ENCODE measurements at regions not wholly inside any gene's neighbourhood (a gene's known extent, or its start where the extent isn't known, plus 50 kb on each side); places are given as distances from the start of the nearest gene placed in this dataset.

DNA sequence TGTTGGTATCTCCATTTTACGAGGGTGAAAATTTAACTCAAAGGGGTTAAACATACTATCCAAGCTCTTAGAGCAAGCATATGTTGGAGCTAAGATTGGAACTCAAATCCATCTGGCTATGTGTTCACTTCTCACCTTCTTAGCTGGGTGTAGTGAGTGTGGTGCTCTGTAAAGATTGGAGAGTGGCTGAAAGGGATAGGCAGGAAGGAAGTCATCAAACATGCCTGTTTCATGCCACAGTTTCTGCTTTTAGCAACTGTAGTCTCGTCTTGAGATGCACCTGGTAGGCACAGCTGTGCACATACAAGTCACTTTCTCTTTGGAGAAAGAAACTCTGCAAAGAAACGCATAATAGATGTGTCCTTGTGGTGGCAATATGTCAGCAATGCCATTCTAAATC, 189.1 kb upstream of the MDFIC2 start:
- no peak for TF ChIP-seq CTCF (IDR thresholded peaks at IDR 0.05)
- TF ChIP-seq POLR2AphosphoS5 (IDR thresholded peaks at IDR 0.05) = no peak
- no peak for TF ChIP-seq POLR2A (IDR thresholded peaks at IDR 0.05)

Measured in stomach (tissue), 4 donors.